ENCODE measurements at regions not wholly inside any gene's neighbourhood (a gene's known extent, or its start where the extent isn't known, plus 50 kb on each side); places are given as distances from the start of the nearest gene placed in this dataset.

DNA sequence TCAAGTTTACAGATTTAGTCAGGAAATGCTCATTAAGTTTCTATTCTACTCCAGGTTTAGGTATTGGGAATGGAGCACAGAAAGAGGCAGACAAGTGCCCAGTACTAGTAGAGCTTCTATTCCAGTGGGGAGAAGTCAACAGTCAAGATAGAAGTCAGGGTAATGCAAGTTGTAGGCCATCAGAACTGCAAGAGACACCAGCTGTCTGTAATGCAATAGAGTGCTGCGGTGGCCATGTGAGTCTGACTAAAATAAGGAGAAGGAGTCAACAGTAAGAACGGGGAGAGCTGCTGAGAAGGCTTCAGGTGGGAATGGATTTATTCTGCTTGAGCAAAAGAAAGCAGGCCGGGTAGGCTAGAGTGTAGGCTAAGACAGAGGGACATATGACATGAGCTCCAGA is 515.0 kb downstream of the QKI start:
- TF ChIP-seq YY1 (IDR thresholded peaks at IDR 0.05; ENCODE audit: extremely low read depth, insufficient replicate concordance, low read depth, low read length) (no peak), POLR2A (IDR thresholded peaks at IDR 0.05; ENCODE audit: borderline replicate concordance, extremely low read depth, insufficient read depth, insufficient read length) (no peak), EZH2 (IDR thresholded peaks at IDR 0.05) (no peak), POLR2AphosphoS5 (IDR thresholded peaks at IDR 0.05; ENCODE audit: low read depth, low read length) (no peak)
- TF ChIP-seq, protein P1, sequence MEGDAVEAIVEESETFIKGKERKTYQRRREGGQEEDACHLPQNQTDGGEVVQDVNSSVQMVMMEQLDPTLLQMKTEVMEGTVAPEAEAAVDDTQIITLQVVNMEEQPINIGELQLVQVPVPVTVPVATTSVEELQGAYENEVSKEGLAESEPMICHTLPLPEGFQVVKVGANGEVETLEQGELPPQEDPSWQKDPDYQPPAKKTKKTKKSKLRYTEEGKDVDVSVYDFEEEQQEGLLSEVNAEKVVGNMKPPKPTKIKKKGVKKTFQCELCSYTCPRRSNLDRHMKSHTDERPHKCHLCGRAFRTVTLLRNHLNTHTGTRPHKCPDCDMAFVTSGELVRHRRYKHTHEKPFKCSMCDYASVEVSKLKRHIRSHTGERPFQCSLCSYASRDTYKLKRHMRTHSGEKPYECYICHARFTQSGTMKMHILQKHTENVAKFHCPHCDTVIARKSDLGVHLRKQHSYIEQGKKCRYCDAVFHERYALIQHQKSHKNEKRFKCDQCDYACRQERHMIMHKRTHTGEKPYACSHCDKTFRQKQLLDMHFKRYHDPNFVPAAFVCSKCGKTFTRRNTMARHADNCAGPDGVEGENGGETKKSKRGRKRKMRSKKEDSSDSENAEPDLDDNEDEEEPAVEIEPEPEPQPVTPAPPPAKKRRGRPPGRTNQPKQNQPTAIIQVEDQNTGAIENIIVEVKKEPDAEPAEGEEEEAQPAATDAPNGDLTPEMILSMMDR (IDR thresholded peaks at IDR 0.05 in 2 of 3, conservative IDR thresholded peaks at IDR 0.05 in 1 of 3; ENCODE audit: borderline replicate concordance in 1 of 3, insufficient read depth in 1 of 3, low read depth in 2 of 3, low read length in 2 of 3): no peak
